Lower leg skin (tissue), 3 donors: ENCODE measurements at regions not wholly inside any gene's neighbourhood (a gene's known extent, or its start where the extent isn't known, plus 50 kb on each side); places are given as distances from the start of the nearest gene placed in this dataset.

ENCODE experiments used
- CTCF ChIP-seq, 3 donors: fragments of 450-650 bp; IDR thresholded peaks; one replicate each; pipeline ENCODE4 v1.5.1; 2016; ENCODE audit warnings: antibody characterized with exemption in 3 of 3, mild to moderate bottlenecking in 3 of 3, moderate library complexity in 2 of 3
- POLR2A ChIP-seq, 2 donors: fragments of 450-650 bp; IDR thresholded peaks; one replicate each; pipeline ENCODE4 v1.6.1; 2016 to 2017; ENCODE audit warnings: antibody characterized with exemption in 2 of 2, mild to moderate bottlenecking in 1 of 2, moderate library complexity in 1 of 2

- TF ChIP-seq CTCF (IDR thresholded peaks at IDR 0.05) (no peak), POLR2A (IDR thresholded peaks at IDR 0.05) (no peak)
Observed at GRCh38 chr10:61016630-61017029, 72.6 kb upstream of the RHOBTB1 start.
